GM10266 (cell line): ENCODE measurements at regions not wholly inside any gene's neighbourhood (a gene's known extent, or its start where the extent isn't known, plus 50 kb on each side); places are given as distances from the start of the nearest gene placed in this dataset.

ENCODE experiments used
- DNase-seq: peaks from one replicate; pipeline ENCODE4 v3.0.0; 2012; ENCODE audit errors: extremely low spot score
- TF ChIP-seq, protein P1 (sequence below): IDR thresholded peaks from 2 replicates; pipeline ENCODE4 v1.5.1; 2012; ENCODE audit warnings: mild to moderate bottlenecking, low read depth; ENCODE audit not compliant: control insufficient read depth, insufficient read depth; ENCODE audit errors: missing control alignments

DNA sequence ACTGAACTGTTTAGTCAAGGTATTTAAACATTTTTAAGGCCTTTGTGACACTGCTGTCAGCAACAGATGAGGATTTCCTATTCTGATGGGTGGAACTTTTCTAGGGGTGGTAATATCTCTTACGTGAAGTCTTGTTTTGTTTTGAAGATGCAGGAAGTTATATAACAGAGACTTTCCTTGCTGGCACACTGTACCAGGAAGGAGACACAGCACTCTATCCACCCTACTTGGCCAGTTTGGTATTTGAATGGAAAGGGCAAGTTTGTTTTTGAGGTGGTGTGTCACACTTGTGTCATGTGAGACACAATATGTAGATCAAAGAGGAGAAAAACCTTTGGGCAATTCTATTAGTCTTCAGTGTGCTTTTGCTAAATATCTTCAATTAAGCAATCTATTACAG, 51.6 kb upstream of the SRP54 start:
- DNase-seq, result no peak
- TF ChIP-seq, protein P1, sequence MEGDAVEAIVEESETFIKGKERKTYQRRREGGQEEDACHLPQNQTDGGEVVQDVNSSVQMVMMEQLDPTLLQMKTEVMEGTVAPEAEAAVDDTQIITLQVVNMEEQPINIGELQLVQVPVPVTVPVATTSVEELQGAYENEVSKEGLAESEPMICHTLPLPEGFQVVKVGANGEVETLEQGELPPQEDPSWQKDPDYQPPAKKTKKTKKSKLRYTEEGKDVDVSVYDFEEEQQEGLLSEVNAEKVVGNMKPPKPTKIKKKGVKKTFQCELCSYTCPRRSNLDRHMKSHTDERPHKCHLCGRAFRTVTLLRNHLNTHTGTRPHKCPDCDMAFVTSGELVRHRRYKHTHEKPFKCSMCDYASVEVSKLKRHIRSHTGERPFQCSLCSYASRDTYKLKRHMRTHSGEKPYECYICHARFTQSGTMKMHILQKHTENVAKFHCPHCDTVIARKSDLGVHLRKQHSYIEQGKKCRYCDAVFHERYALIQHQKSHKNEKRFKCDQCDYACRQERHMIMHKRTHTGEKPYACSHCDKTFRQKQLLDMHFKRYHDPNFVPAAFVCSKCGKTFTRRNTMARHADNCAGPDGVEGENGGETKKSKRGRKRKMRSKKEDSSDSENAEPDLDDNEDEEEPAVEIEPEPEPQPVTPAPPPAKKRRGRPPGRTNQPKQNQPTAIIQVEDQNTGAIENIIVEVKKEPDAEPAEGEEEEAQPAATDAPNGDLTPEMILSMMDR, result no peak

DNA sequence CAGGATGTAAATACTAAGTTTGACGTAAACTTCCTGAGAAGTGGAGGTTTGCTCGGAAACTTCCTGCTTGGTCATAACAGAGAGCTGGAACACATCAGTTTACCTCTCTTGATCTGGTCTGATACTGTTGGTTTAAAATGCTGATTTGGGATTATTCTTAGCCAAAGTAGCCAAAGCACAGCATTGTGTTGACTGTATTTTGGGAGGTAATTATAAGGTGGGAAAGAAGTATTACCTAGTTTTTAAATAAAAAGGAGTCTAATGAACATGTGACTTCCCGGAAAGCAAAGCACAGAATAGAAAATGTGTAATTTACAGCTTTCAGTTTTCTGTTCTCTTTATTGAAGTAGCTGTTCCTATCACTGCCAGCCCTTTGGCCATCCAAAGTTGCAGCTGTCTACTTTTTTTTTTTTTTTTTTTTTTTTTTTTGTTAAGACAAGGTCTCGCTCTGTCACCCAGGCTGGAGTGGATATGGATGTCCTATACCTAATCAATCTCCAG, 52.2 kb upstream of the SRP54 start:
- peak; percentile 30 for DNase-seq
- TF ChIP-seq, protein P1, result no peak

DNA sequence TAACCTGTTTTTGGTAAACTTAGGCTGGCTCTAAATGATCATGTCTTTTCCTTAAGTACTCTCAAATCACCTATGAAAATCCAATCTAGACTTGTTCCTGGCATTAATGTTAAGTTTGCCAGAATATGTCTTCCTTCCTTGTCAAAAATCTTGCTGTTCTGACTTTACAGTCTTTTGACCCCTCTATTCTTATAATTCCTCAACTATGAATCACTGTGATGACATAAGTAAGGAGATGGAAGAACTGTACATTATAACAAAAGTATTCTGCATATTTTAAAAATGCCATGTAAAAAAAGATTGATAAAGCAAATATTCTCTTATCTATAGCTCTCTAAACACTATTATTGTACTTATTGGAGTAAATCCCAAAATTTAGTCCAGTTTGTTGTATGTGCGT, 51.4 kb upstream of the BAZ1A start:
- DNase-seq, result no peak
- TF ChIP-seq, protein P1, result no peak
